ENCODE measurements at regions not wholly inside any gene's neighbourhood (a gene's known extent, or its start where the extent isn't known, plus 50 kb on each side); places are given as distances from the start of the nearest gene placed in this dataset.

- no peak for TF ChIP-seq CTCF (IDR thresholded peaks at IDR 0.05; ENCODE audit: low read depth, low read length, missing input control)
- no peak for TF ChIP-seq REST (IDR thresholded peaks at IDR 0.05)
- TF ChIP-seq RAD21 (IDR thresholded peaks at IDR 0.05), result no peak
- TF ChIP-seq RXRA (IDR thresholded peaks at IDR 0.05), result no peak
- TF ChIP-seq SP1 (IDR thresholded peaks at IDR 0.05), result no peak
- TF ChIP-seq TAF1 (conservative IDR thresholded peaks at IDR 0.05), result no peak
- TF ChIP-seq FOXA1 (IDR thresholded peaks at IDR 0.05), result no peak
- no peak for TF ChIP-seq MAX (IDR thresholded peaks at IDR 0.05)
- TF ChIP-seq ATF3 (IDR thresholded peaks at IDR 0.05), result no peak
- TF ChIP-seq JUND (IDR thresholded peaks at IDR 0.05), result no peak
- no peak for TF ChIP-seq GABPA (IDR thresholded peaks at IDR 0.05 in 1 of 2, conservative IDR thresholded peaks at IDR 0.05 in 1 of 2)
- TF ChIP-seq NR2F2 (IDR thresholded peaks at IDR 0.05), result no peak
Measured at GRCh38 chr11:92601048-92601447, 368.4 kb upstream of the MTNR1B start.

Data from liver (tissue), 3 donors.